Glutamatergic neuron (in vitro differentiated cells): ENCODE measurements at regions not wholly inside any gene's neighbourhood (a gene's known extent, or its start where the extent isn't known, plus 50 kb on each side); places are given as distances from the start of the nearest gene placed in this dataset.
A peak's percentile ranks its signal among the peaks of the same experiment; 100 is the strongest.
"Not testable (repeated sequence)": the region's sequence is repeated elsewhere in the genome, so short reads cannot be mapped to it uniquely, and the experiment has no call there.

ENCODE experiments used
- DNase-seq: peaks from one replicate; pipeline ENCODE4 v3.0.0; 2022
- H3K27ac Mint-ChIP-seq: one replicate; pipeline ENCODE4 v1.8.0; 2020; ENCODE audit warnings: mild to moderate bottlenecking, mixed read lengths, inconsistent platforms; ENCODE audit not compliant: unreplicated experiment
- H3K27me3 Mint-ChIP-seq: one replicate; pipeline ENCODE4 v1.8.0; 2020; ENCODE audit warnings: mild to moderate bottlenecking, moderate library complexity, mixed read lengths, inconsistent platforms; ENCODE audit not compliant: unreplicated experiment
- H3K36me3 Mint-ChIP-seq: one replicate; pipeline ENCODE4 v1.8.0; 2020; ENCODE audit warnings: mild to moderate bottlenecking, mixed read lengths, inconsistent platforms; ENCODE audit not compliant: unreplicated experiment
- H3K4me1 Mint-ChIP-seq: one replicate; pipeline ENCODE4 v1.8.0; 2020; ENCODE audit warnings: mild to moderate bottlenecking, low read depth, mixed read lengths, inconsistent platforms; ENCODE audit not compliant: unreplicated experiment
- H3K4me3 Mint-ChIP-seq: one replicate; pipeline ENCODE4 v1.8.0; 2020; ENCODE audit warnings: mild to moderate bottlenecking, mixed read lengths, inconsistent platforms; ENCODE audit not compliant: unreplicated experiment
- H3K9me3 Mint-ChIP-seq: one replicate; pipeline ENCODE4 v1.8.0; 2020; ENCODE audit warnings: mild to moderate bottlenecking, moderate library complexity, mixed read lengths, inconsistent platforms; ENCODE audit not compliant: unreplicated experiment
- TF ChIP-seq, protein P1 (sequence below): fragments of 200-600 bp; sonication (generic); IDR thresholded peaks from one replicate; pipeline ENCODE4 v1.5.0; 2021; ENCODE audit not compliant: partially characterized antibody, unreplicated experiment

DNA sequence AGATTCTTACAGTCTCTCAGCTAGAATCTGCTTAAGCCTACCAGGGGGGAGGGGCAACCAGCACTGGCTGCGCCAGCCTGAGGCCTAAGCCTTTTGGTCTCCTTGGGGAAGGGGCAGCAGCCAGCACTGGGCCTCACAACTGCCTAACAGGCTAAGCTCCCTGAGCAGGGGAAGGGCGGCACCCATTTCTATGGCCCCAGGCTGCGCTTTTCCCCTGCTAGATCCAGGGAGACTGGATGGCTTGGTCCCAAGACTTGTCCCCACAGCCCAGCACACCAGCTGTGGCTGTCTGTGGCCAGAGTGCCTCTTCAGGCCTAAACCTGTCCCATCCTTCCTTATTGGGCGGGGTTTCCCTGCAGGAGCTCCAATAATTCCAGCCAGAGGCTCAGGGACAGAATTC lies 1230.3 kb upstream of the CRIM1 start:
- TF ChIP-seq, protein P1, sequence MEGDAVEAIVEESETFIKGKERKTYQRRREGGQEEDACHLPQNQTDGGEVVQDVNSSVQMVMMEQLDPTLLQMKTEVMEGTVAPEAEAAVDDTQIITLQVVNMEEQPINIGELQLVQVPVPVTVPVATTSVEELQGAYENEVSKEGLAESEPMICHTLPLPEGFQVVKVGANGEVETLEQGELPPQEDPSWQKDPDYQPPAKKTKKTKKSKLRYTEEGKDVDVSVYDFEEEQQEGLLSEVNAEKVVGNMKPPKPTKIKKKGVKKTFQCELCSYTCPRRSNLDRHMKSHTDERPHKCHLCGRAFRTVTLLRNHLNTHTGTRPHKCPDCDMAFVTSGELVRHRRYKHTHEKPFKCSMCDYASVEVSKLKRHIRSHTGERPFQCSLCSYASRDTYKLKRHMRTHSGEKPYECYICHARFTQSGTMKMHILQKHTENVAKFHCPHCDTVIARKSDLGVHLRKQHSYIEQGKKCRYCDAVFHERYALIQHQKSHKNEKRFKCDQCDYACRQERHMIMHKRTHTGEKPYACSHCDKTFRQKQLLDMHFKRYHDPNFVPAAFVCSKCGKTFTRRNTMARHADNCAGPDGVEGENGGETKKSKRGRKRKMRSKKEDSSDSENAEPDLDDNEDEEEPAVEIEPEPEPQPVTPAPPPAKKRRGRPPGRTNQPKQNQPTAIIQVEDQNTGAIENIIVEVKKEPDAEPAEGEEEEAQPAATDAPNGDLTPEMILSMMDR: no peak
- H3K27me3 Mint-ChIP-seq: peaks cover 5% of the 10 kb centered on the region
- DNase-seq: no peak
- H3K4me1 Mint-ChIP-seq: no peaks in the 10 kb centered on the region
- no peak overlapping the region for H3K27ac Mint-ChIP-seq
- H3K36me3 Mint-ChIP-seq: no peaks in the 10 kb centered on the region
- H3K9me3 Mint-ChIP-seq: peaks cover 1% of the 10 kb centered on the region
- no peak overlapping the region for H3K4me3 Mint-ChIP-seq

DNA sequence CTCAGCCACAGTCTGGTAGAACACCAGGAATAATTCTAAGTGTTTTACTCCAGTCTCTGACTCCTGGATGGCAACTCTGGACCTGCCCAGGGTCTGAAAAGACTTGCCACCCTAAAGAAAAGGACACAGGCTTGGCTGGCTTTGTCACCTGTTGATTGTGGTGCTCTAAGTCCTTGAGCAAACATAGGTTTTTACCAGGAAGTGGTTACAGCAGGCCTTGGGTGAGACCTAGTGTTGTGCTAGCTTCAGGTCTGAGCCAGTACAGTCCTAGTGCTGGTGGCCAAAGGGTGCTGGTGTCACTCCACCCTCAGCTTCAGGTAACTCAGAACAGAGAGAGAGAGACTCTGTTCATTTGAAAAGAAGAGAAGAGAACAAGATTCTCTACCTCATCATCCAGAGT lies 1239.4 kb upstream of the CRIM1 start:
- Mint-ChIP-seq H3K27ac (no peak overlapping the region), H3K9me3 (peaks cover 3% of the 10 kb centered on the region)
- DNase-seq: no peak

DNA sequence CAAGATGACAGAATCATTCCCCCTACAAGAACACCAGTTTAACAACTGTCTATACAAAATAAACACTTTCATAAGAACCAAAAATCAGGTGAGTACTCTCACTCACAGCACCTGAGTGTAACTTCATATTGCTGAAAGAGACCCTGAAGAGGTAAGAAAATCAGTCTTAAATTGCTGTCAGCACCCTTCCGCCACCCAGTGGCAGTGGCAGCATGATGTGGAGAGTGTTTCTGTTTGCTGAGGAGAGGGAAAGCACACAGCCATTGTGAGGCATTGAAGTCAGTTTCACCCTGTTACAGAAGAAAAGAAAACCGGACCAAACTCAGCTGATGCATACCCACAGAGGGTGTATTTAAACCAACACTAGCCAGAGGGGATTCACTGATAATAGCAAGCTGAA lies 1240.8 kb upstream of the CRIM1 start:
- no peak overlapping the region for H3K4me3 Mint-ChIP-seq
- H3K27me3 Mint-ChIP-seq: no peaks in the 10 kb centered on the region
- H3K9me3 Mint-ChIP-seq: peaks cover 3% of the 10 kb centered on the region
- no peaks in the 10 kb centered on the region for H3K4me1 Mint-ChIP-seq
- peak; percentile 38 for DNase-seq
- TF ChIP-seq, protein P1: no peak
- H3K27ac Mint-ChIP-seq: no peak overlapping the region
- no peaks in the 10 kb centered on the region for H3K36me3 Mint-ChIP-seq

More for the DNA sequence above, 1239.4 kb upstream of the CRIM1 start:
- Mint-ChIP-seq H3K4me3 (no peak overlapping the region), H3K36me3 (no peaks in the 10 kb centered on the region), H3K27me3 (no peaks in the 10 kb centered on the region), H3K4me1 (no peaks in the 10 kb centered on the region)
- TF ChIP-seq, protein P1: no peak

DNA sequence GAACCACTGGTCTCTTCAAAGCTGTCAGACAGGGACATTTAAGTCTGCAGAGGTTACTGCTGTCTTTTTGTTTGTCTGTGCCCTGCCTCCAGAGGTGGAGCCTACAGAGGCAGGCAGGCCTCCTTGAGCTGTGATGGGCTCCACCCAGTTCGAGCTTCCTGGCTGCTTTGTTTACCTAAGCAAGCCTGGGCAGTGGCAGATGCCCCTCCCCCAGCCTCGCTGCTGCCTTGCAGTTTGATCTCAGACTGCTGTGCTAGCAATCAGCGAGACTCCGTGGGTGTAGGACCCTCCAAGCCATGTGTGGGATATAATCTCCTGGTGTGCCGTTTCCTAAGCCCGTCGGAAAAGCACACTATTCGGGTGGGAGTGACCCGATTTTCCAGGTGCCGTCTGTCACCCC lies 1243.2 kb upstream of the CRIM1 start:
- not testable (repeated sequence) for H3K4me1 Mint-ChIP-seq, H3K36me3 Mint-ChIP-seq, H3K4me3 Mint-ChIP-seq, H3K27ac Mint-ChIP-seq, H3K27me3 Mint-ChIP-seq, DNase-seq, H3K9me3 Mint-ChIP-seq

DNA sequence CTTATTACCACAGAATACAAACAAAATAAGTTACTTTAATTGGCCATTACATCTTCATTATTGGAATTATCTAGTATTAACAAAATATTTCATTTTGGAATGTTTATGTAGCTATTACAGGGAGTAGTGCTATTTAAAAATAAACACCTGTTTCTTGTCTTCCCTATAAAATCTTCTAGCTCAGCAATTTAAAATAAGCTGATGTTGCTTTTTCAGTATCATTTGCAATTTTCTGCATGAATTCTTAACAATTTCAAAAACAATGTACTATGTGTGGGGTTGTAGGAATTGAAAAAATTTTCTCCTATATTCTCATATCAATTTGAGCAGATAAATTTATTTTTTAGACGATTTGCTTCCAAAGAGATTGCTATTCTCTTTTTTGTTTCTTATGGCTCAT lies 1251.3 kb upstream of the CRIM1 start:
- Mint-ChIP-seq H3K9me3 (no peaks in the 10 kb centered on the region), H3K4me3 (no peak overlapping the region), H3K27me3 (no peaks in the 10 kb centered on the region), H3K4me1 (no peaks in the 10 kb centered on the region), H3K27ac (no peak overlapping the region), H3K36me3 (no peaks in the 10 kb centered on the region)
- TF ChIP-seq, protein P1: no peak
- DNase-seq: no peak

DNA sequence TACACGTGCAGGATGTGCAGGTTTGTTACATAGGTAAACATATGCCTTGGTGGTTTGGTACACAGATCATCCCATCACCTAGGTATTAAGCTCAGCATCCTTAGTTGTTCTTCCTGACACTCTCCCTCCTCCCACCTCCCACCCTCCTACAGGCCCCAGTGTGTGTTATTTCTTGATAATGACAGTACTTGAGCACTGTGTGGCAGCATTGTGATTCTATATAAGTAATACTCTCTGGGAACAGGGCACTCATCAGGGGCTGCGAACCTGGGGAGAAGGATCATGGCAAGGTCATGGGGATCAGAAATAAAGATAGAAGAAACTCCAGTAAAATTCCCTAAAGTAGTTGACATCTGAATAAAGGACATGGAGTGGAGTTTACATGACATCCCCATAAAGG lies 1256.2 kb upstream of the CRIM1 start:
- H3K36me3 Mint-ChIP-seq: no peaks in the 10 kb centered on the region
- H3K9me3 Mint-ChIP-seq: no peaks in the 10 kb centered on the region
- H3K4me3 Mint-ChIP-seq: no peak overlapping the region
- TF ChIP-seq, protein P1: no peak
- no peak for DNase-seq
- H3K27ac Mint-ChIP-seq: no peak overlapping the region
- no peaks in the 10 kb centered on the region for H3K4me1 Mint-ChIP-seq
- H3K27me3 Mint-ChIP-seq: no peaks in the 10 kb centered on the region
